Gastroesophageal sphincter (tissue), 3 donors: ENCODE measurements at regions not wholly inside any gene's neighbourhood (a gene's known extent, or its start where the extent isn't known, plus 50 kb on each side); places are given as distances from the start of the nearest gene placed in this dataset.

Experiments used
- CTCF ChIP-seq, 4 experiments: fragments of 200-600 bp in 2 of 4; fragments of 450-650 bp in 2 of 4; sonication (generic) in 1 of 4; IDR thresholded peaks; one replicate each; pipeline ENCODE4 v1.5.1; 2017 to 2019; ENCODE audit warnings: antibody characterized with exemption in 4 of 4, mild to moderate bottlenecking in 2 of 4, moderate library complexity in 2 of 4
- EP300 ChIP-seq: sonication (generic); formaldehyde crosslinking; IDR thresholded peaks from one replicate; pipeline ENCODE4 v1.6.1; 2017; ENCODE audit warnings: antibody characterized with exemption, mild to moderate bottlenecking
- POLR2AphosphoS5 ChIP-seq: sonication (generic); formaldehyde crosslinking; IDR thresholded peaks from one replicate; pipeline ENCODE4 v1.6.1; 2017; ENCODE audit warnings: antibody characterized with exemption

GRCh38 chr1:100643471-100644196 is 75.9 kb upstream of the VCAM1 start:
- TF ChIP-seq CTCF (IDR thresholded peaks at IDR 0.05), result no peak
- TF ChIP-seq EP300, result no peak
- peak; percentile 8 for TF ChIP-seq POLR2AphosphoS5
